CD4-positive, alpha-beta T cell treated with Interleukin-17A for 4 hours (primary cell): ENCODE measurements at regions not wholly inside any gene's neighbourhood (a gene's known extent, or its start where the extent isn't known, plus 50 kb on each side); places are given as distances from the start of the nearest gene placed in this dataset.

Experiments used
- DNase-seq: peaks from one replicate; pipeline ENCODE4 v3.0.0-alpha.2; 2020; ENCODE audit warnings: mixed read lengths

DNA sequence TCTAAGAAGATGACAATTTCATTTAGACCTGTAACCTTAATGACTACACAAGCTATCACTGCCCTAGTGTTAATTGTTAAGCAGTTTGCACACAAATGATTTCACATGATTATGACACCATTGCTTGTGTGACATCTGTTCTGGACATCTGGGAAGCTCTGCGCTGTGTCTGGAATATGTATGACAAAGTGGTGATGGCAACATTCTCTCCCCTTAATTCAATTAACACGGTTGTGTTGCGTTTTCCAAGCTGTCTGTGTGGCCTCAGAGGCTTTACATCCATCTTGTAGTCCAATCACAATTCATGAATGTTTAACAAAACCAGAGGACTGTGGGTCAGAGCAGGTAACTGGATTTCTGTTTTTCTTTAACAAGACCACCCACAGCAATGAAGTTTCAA, 204.4 kb downstream of the COG6 start:
- no peak for DNase-seq

GRCh38 chr13:39862900-39863299, 207.4 kb downstream of the COG6 start:
- DNase-seq: no peak

GRCh38 chr13:39864221-39864620, 208.8 kb downstream of the COG6 start:
- no peak for DNase-seq

DNA sequence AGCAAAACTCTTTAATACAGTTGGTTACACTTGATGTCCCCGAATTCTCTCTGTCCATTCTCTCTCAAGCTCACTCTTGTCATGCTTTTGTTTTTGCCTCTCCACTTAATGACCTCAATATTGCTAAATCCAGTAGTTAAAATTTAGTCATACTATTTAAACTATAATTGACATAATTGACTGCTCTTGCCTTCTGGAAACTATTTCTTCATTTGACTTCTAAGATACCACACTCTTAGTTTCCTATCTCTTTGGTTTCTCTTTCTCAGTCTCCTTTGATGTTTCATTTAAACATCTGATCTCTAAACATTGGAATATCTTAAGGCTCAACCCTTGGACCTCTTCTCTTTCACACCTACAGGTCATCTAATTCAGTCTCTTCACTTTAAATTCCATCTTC, 211.3 kb downstream of the COG6 start:
- no peak for DNase-seq

GRCh38 chr13:39867807-39868206, 212.3 kb downstream of the COG6 start:
- no peak for DNase-seq

DNA sequence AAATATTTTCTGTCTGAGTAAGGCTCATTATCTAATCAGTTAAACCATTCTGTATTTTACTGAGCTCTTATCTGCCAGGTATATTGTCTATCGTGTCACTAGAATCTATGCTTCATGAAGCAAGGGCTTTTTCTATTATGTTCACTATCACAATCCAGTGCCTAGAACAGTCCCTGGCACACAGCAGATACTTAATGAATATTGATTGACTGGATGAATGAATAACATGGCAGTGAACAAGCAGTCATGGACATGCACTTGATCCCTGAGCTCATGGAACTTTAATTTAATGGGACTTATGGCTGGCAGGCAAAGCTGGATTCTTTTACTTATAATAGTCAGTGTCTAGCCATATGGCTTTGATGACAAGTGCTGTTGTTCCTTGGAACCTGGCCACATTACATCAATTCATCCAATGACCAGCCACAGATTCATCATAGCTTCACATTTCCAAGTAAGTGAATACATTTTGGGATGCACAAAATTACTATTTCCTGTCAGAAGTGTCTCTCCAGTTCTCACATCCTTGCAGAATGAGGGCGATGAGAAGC, 214.8 kb downstream of the COG6 start:
- DNase-seq: no peak

GRCh38 chr13:39874331-39875053, 219.0 kb downstream of the COG6 start:
- DNase-seq: no peak

DNA sequence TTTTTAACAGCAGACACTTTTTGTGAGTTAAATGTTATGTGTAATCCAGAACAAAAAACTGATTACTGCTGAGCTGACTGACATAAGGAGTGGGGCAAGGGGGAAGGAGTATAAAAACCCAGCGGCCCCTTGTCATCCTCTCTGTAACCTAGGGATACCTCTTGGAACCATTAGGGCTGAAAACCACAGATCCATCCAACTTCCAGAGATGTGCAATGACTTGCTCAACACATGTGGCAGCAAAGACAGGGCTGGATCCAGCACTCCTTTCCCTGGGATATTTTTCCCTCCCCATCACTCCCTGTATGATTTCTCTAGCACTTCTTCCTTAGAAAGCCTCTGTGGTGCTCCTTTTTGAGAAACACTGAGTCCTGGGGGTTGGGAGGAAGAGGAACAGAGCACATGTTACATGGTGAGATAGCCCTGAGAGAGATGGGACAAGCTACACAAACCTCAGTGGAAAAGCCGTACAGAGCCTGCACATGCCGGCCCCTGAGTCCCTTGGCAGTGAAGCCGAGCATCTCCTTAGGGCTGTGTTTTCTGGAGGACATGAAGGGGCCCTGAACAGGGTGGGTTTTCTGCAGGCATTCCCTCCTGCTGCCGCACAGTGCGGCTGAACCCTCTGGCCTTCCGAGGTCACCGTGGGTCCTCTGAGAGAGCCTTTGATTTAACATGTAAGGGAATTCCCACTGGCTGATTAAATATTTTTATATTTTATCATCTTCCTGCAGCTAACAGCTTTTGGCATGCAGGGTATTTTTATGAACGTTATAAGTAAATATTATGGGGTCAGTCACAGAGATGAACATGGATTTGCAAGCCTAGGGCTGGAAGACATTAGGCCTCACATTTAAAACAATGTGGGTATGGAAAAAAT, 219.9 kb downstream of the COG6 start:
- no peak for DNase-seq

GRCh38 chr13:39876258-39876657, 220.8 kb downstream of the COG6 start:
- DNase-seq: no peak

DNA sequence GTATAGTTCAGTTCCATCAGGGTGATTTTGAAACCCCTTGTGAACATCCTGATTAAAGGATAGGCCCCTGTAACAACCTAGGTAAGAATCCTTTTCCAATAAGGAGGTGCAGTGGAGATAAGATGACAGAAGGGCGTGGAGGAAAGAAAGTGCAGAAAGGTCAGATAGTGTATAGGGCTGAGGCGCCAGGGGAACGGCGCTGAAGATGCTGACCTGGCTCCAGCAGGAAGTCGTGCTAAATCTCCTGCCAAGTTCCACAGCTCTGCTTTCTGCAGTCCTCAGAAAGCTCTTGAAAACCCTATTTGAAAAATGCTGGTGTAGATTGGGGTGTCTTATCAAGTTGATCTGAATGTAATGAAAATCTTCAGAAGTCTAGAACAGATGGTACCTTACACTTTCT, 221.7 kb downstream of the COG6 start:
- DNase-seq: no peak

DNA sequence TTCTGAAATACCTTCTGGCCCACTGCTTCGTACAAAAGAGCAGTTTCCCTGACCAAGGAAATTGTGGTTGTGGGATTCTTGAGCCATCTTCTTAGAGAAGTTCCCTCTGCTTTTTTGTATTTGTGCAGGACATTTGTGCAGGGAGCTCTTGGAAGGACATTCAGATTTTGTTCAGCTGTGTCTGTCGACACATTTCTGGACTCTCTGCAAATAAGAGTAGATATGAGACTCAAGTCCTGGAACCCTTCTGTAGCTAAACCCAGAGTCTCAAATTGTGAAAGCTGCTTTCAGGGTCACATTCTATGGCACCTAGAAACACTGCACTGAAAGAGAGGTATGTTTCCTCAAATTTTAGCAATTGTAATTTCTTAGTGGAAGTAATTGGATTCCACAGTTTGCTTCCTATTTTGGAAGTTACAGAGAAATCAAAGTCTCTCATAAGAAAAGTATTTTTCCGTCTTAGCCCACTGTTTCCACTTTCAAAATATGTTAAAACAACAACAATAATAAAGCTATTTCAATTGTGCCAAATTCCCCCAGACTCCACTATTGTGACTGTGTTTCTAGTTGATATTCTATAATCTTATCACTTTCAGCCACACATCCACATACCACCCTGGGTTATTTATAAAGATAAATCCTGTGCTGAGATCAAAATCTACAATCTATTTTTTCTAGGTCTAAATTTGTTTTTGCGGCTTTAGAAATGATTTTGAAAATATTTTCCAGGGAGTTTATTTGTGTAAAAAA, 224.0 kb downstream of the COG6 start:
- no peak for DNase-seq

DNA sequence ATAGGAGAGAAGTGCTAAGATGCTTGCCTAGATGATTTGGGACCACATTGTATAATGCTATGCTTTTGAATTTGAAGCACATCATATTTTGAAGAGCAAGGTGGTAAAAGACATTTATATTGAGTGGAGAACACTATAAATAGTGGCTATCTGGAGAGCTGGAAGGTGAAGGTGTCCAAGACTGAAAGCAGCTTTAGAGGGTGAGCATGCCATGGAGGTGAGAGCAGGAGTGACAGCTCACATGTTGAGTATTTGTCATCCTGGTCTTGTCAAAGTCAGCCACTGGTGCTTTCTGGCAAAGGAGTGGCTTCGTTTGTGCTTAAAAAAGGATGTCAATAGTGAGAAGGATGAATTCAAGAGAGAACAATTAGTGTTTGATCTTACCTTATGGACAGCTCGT, 225.9 kb downstream of the COG6 start:
- no peak for DNase-seq

DNA sequence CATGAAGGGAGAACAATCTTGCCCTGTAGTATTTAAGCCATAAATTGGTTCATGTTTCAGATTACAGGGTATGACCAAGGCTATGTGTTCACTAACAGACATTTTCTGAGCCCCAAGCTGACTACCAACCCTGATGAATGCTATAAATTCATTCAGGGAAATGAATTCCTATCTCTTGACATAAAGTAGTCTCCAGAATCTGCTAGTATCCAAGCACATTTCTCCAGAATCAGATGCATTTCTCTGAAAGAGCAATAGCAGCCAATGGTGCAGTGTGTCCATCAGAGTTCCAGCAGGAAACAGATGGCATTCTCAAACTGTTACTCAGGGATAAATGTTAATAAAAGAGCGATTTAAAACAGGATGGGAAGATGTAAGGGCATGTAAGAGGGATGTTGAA, 226.4 kb downstream of the COG6 start:
- no peak for DNase-seq

- no peak for DNase-seq
Observed at GRCh38 chr13:39884166-39884565, 228.7 kb downstream of the COG6 start.

GRCh38 chr13:39886336-39886735, 230.9 kb downstream of the COG6 start:
- DNase-seq: no peak

GRCh38 chr13:39887387-39887786, 231.9 kb downstream of the COG6 start:
- DNase-seq: no peak

- no peak for DNase-seq
Observed at GRCh38 chr13:39888865-39889810, 233.7 kb downstream of the COG6 start.

DNA sequence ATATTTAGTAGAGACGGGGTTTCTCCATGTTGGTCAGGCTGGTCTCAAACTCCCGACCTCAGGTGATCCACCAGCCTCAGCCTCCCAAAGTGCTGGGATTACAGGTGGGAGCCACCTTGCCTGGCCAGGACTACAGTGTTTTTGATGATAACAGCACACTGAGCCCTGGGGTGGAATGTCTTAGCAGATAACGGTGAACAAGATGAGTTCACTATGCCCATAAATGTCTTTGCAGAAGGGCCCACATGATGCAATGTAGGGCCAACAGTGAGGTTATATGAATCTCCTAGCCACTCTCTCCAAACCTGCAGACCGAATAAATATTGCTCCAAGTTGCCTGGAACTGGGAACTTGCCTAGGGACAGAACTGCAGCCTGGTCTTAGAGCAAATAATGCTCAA, 235.1 kb downstream of the COG6 start:
- DNase-seq: no peak

GRCh38 chr13:39892721-39893685, 237.5 kb downstream of the COG6 start:
- DNase-seq: peak; percentile 50

- no peak for DNase-seq
Observed at GRCh38 chr13:39893808-39894207, 238.3 kb downstream of the COG6 start.

- no peak for DNase-seq
Observed at GRCh38 chr13:39894586-39894985, 239.1 kb downstream of the COG6 start.
